ENCODE measurements at regions not wholly inside any gene's neighbourhood (a gene's known extent, or its start where the extent isn't known, plus 50 kb on each side); places are given as distances from the start of the nearest gene placed in this dataset.

- H3K36me3 ChIP-seq (ENCODE audit: control insufficient read depth in 4 of 4, insufficient read depth in 4 of 4, low read length in 4 of 4): no peaks in the 10 kb centered on the region
- H3K27ac ChIP-seq (ENCODE audit: low read depth in 1 of 2, low read length in 1 of 2): no peak overlapping the region
- H3K27me3 ChIP-seq (ENCODE audit: control insufficient read depth in 3 of 3, insufficient read depth in 3 of 3, low read length in 2 of 3): peaks cover 0 to 33% (median 14%) of the 10 kb centered on the region in 3 donors
- peaks cover 0 to 2% (median 0%) of the 10 kb centered on the region in 4 donors for H3K9me3 ChIP-seq (ENCODE audit: control insufficient read depth in 4 of 4, insufficient read depth in 3 of 4, low read length in 3 of 4)
- H3K9ac ChIP-seq (ENCODE audit: insufficient read depth in 1 of 2, low read length in 2 of 2): no peak overlapping the region
- no peak overlapping the region for H3K4me3 ChIP-seq
- WGBS, 2 donors: 44 to 54% methylated on average over 2 of the region's 2 CpGs
- no peak for ATAC-seq (ENCODE audit: insufficient read depth, low FRiP score)
- no peak for TF ChIP-seq CTCF (IDR thresholded peaks at IDR 0.05; ENCODE audit: control extremely low read depth, extremely low read depth)
- H3K4me1 ChIP-seq (ENCODE audit: control insufficient read depth in 5 of 5, insufficient read depth in 5 of 5, low read length in 5 of 5): peaks cover 0 to 21% (median 4%) of the 10 kb centered on the region in 5 donors
- DNase-seq: peak in 1 of 3 donors; percentile 43
Measured at GRCh38 chr2:16015903-16016265, 75.5 kb downstream of the MYCN start.

- Histone ChIP-seq H3K36me3 (ENCODE audit: control insufficient read depth in 4 of 4, insufficient read depth in 4 of 4, low read length in 4 of 4) (no peaks in the 10 kb centered on the region), H3K9me3 (ENCODE audit: control insufficient read depth in 4 of 4, insufficient read depth in 3 of 4, low read length in 3 of 4) (peaks cover 0 to 2% (median 0%) of the 10 kb centered on the region in 4 donors), H3K4me1 (ENCODE audit: control insufficient read depth in 5 of 5, insufficient read depth in 5 of 5, low read length in 5 of 5) (peaks cover 0 to 21% (median 4%) of the 10 kb centered on the region in 5 donors), H3K27me3 (ENCODE audit: control insufficient read depth in 3 of 3, insufficient read depth in 3 of 3, low read length in 2 of 3) (peaks cover 0 to 38% (median 16%) of the 10 kb centered on the region in 3 donors), H3K27ac (ENCODE audit: low read depth in 1 of 2, low read length in 1 of 2) (no peak overlapping the region), H3K9ac (ENCODE audit: insufficient read depth in 1 of 2, low read length in 2 of 2) (no peak overlapping the region), H3K4me3 (no peak overlapping the region)
- DNase-seq (no peak), ATAC-seq (ENCODE audit: insufficient read depth, low FRiP score) (no peak)
- 79 to 81% methylated on average over 14 to 15 of the region's 15 CpGs for WGBS, 2 donors
- TF ChIP-seq CTCF (IDR thresholded peaks at IDR 0.05; ENCODE audit: control extremely low read depth, extremely low read depth): no peak
Measured at GRCh38 chr2:16015210-16015902, 75.0 kb downstream of the MYCN start.

- H3K27me3 ChIP-seq (ENCODE audit: control insufficient read depth in 3 of 3, insufficient read depth in 3 of 3, low read length in 2 of 3): peaks cover 0 to 38% (median 16%) of the 10 kb centered on the region in 3 donors
Measured at GRCh38 chr2:16014802-16015201, 74.5 kb downstream of the MYCN start.

More at GRCh38 chr2:16014802-16015201, 74.5 kb downstream of the MYCN start:
- WGBS, 2 donors: 88 to 91% methylated on average over 3 of the region's 3 CpGs
- Histone ChIP-seq H3K4me3 (no peak overlapping the region), H3K27ac (ENCODE audit: low read depth in 1 of 2, low read length in 1 of 2) (no peak overlapping the region), H3K4me1 (ENCODE audit: control insufficient read depth in 5 of 5, insufficient read depth in 5 of 5, low read length in 5 of 5) (peaks cover 0 to 21% (median 4%) of the 10 kb centered on the region in 5 donors), H3K36me3 (ENCODE audit: control insufficient read depth in 4 of 4, insufficient read depth in 4 of 4, low read length in 4 of 4) (no peaks in the 10 kb centered on the region), H3K9ac (ENCODE audit: insufficient read depth in 1 of 2, low read length in 2 of 2) (no peak overlapping the region), H3K9me3 (ENCODE audit: control insufficient read depth in 4 of 4, insufficient read depth in 3 of 4, low read length in 3 of 4) (peaks cover 0 to 2% (median 0%) of the 10 kb centered on the region in 4 donors)
- no peak for DNase-seq
- ATAC-seq (ENCODE audit: insufficient read depth, low FRiP score): no peak
- no peak for TF ChIP-seq CTCF (IDR thresholded peaks at IDR 0.05; ENCODE audit: control extremely low read depth, extremely low read depth)
